Gastrocnemius medialis (tissue), 4 donors: ENCODE measurements at regions not wholly inside any gene's neighbourhood (a gene's known extent, or its start where the extent isn't known, plus 50 kb on each side); places are given as distances from the start of the nearest gene placed in this dataset.

ENCODE experiments used
- ATAC-seq, 2 donors: fragments of 150-250 bp; one replicate each; pipeline ENCODE4 v1.9.1; 2016
- DNase-seq, 2 donors: peaks; one replicate each; pipeline ENCODE4 v3.0.0-alpha.2; 2019
- H3K27ac ChIP-seq, 4 donors: fragments of 200-600 bp; sonication (generic); 1 replicate in 1 of 4; 2 replicates in 3 of 4; pipeline ENCODE4 v1.5.1; 2016 to 2018; ENCODE audit warnings: mild to moderate bottlenecking in 2 of 4, moderate library complexity in 1 of 4
- H3K27me3 ChIP-seq, 3 donors: fragments of 200-600 bp; sonication (generic) in 2 of 3; 1 replicate in 1 of 3; 2 replicates in 2 of 3; pipeline versions ENCODE4 v1.5.1 to v1.6.0; 2016 to 2019; ENCODE audit warnings: mild to moderate bottlenecking in 1 of 3, moderate library complexity in 1 of 3
- H3K36me3 ChIP-seq, 2 donors: fragments of 200-600 bp; sonication (generic) in 1 of 2; one replicate each; pipeline ENCODE4 v1.5.1; 2017 to 2018
- H3K4me1 ChIP-seq, 2 donors: fragments of 200-600 bp; sonication (generic) in 1 of 2; one replicate each; pipeline ENCODE4 v1.5.1; 2016 to 2017; ENCODE audit warnings: mild to moderate bottlenecking in 2 of 2
- H3K4me3 ChIP-seq, 4 donors: fragments of 200-600 bp; sonication (generic) in 3 of 4; 1 replicate in 1 of 4; 2 replicates in 3 of 4; pipeline ENCODE4 v1.5.1; 2016 to 2019; ENCODE audit warnings: mild to moderate bottlenecking in 2 of 4
- H3K9me3 ChIP-seq, 3 donors: fragments of 200-600 bp; sonication (generic) in 2 of 3; 1 replicate in 1 of 3; 2 replicates in 2 of 3; pipeline ENCODE4 v1.5.1; 2016 to 2019
- CTCF ChIP-seq, 5 experiments: fragments of 450-650 bp in 3 of 5; fragments of 200-600 bp in 2 of 5; sonication (generic) in 2 of 5; IDR thresholded peaks in 4 of 5; conservative IDR thresholded peaks in 1 of 5; 1 replicate in 4 of 5; 2 replicates in 1 of 5; pipeline ENCODE4 v1.5.1; 2016 to 2019; ENCODE audit warnings: antibody characterized with exemption in 5 of 5, mild to moderate bottlenecking in 3 of 5, moderate library complexity in 3 of 5
- POLR2A ChIP-seq, 2 donors: fragments of 450-650 bp; IDR thresholded peaks; one replicate each; pipeline ENCODE4 v1.6.1; 2017; ENCODE audit warnings: antibody characterized with exemption in 2 of 2, mild to moderate bottlenecking in 2 of 2, moderate library complexity in 2 of 2
- in situ Hi-C, 4 donors: fragments of 200-750 bp; cut with MboI; loops; one replicate each; pipeline versions ENCODE4 v1.15.0 to v1.8.0; 2017; ENCODE audit warnings: low sequenced_read_pairs in 4 of 4
- intact Hi-C: fragments of 100-400 bp; cut with DNase I; formaldehyde crosslinking; loops from one replicate; pipeline ENCODE4 v1.15.1; 2023; ENCODE audit warnings: low total_unique reads

- Histone ChIP-seq H3K4me3 (no peak overlapping the region), H3K9me3 (no peaks in the 10 kb centered on the region), H3K27ac (no peak overlapping the region), H3K36me3 (no peaks in the 10 kb centered on the region), H3K27me3 (no peaks in the 10 kb centered on the region), H3K4me1 (no peaks in the 10 kb centered on the region)
- in situ Hi-C loops: no loop called here
- intact Hi-C loops: no loop called here
- no peak for DNase-seq
- ATAC-seq: no peak
- TF ChIP-seq POLR2A (IDR thresholded peaks at IDR 0.05): no peak
- no peak for TF ChIP-seq CTCF (IDR thresholded peaks at IDR 0.05 in 4 of 5, conservative IDR thresholded peaks at IDR 0.05 in 1 of 5)
Observed at GRCh38 chr7:51731075-51731474, 414.5 kb upstream of the COBL start.

GRCh38 chr7:51727441-51727840 is 410.8 kb upstream of the COBL start:
- DNase-seq (no peak), ATAC-seq (no peak)
- no peaks in the 10 kb centered on the region for H3K4me1 ChIP-seq
- no peaks in the 10 kb centered on the region for H3K36me3 ChIP-seq
- no peak overlapping the region for H3K27ac ChIP-seq
- intact Hi-C loops: no loop called here
- no peaks in the 10 kb centered on the region for H3K9me3 ChIP-seq
- no peak overlapping the region for H3K4me3 ChIP-seq
- TF ChIP-seq CTCF (IDR thresholded peaks at IDR 0.05 in 4 of 5, conservative IDR thresholded peaks at IDR 0.05 in 1 of 5) (no peak), POLR2A (IDR thresholded peaks at IDR 0.05) (no peak)
- in situ Hi-C loops: no loop called here
- no peaks in the 10 kb centered on the region for H3K27me3 ChIP-seq

GRCh38 chr7:51706851-51707250 is 390.2 kb upstream of the COBL start:
- DNase-seq (no peak), ATAC-seq (no peak)
- intact Hi-C loops (no loop called here), in situ Hi-C loops (no loop called here)
- Histone ChIP-seq H3K4me1 (no peaks in the 10 kb centered on the region), H3K27me3 (no peaks in the 10 kb centered on the region), H3K27ac (no peak overlapping the region), H3K4me3 (no peak overlapping the region), H3K9me3 (no peaks in the 10 kb centered on the region), H3K36me3 (no peaks in the 10 kb centered on the region)
- TF ChIP-seq CTCF (IDR thresholded peaks at IDR 0.05 in 4 of 5, conservative IDR thresholded peaks at IDR 0.05 in 1 of 5): no peak
- no peak for TF ChIP-seq POLR2A (IDR thresholded peaks at IDR 0.05)

- H3K9me3 ChIP-seq: no peaks in the 10 kb centered on the region
- no peak overlapping the region for H3K4me3 ChIP-seq
- no peak for DNase-seq
- ATAC-seq: no peak
- H3K4me1 ChIP-seq: no peaks in the 10 kb centered on the region
- no peaks in the 10 kb centered on the region for H3K27me3 ChIP-seq
- H3K36me3 ChIP-seq: no peaks in the 10 kb centered on the region
- in situ Hi-C loops (no loop called here), intact Hi-C loops (no loop called here)
- no peak overlapping the region for H3K27ac ChIP-seq
- TF ChIP-seq CTCF (IDR thresholded peaks at IDR 0.05 in 4 of 5, conservative IDR thresholded peaks at IDR 0.05 in 1 of 5): no peak
- TF ChIP-seq POLR2A (IDR thresholded peaks at IDR 0.05): no peak
Observed at GRCh38 chr7:51705701-51706100, 389.1 kb upstream of the COBL start.

GRCh38 chr7:51702673-51703072 is 386.1 kb upstream of the COBL start:
- no peaks in the 10 kb centered on the region for H3K27me3 ChIP-seq
- no peak for ATAC-seq
- in situ Hi-C loops (no loop called here), intact Hi-C loops (no loop called here)
- H3K9me3 ChIP-seq: no peaks in the 10 kb centered on the region
- DNase-seq: no peak
- no peaks in the 10 kb centered on the region for H3K36me3 ChIP-seq
- TF ChIP-seq POLR2A (IDR thresholded peaks at IDR 0.05): no peak
- TF ChIP-seq CTCF (IDR thresholded peaks at IDR 0.05 in 4 of 5, conservative IDR thresholded peaks at IDR 0.05 in 1 of 5): no peak
- H3K4me1 ChIP-seq: no peaks in the 10 kb centered on the region
- H3K4me3 ChIP-seq: no peak overlapping the region
- H3K27ac ChIP-seq: no peak overlapping the region
